Activated CD8-positive, alpha-beta memory T cell treated with anti-CD3 and anti-CD28 coated beads, Interleukin-2, amount 50 U/mL, for 24 hours (primary cell): ENCODE measurements at regions not wholly inside any gene's neighbourhood (a gene's known extent, or its start where the extent isn't known, plus 50 kb on each side); places are given as distances from the start of the nearest gene placed in this dataset.

Experiments
- DNase-seq: peaks from one replicate; pipeline ENCODE4 v3.0.0-alpha.2; 2020; ENCODE audit errors: extremely low read depth

DNA sequence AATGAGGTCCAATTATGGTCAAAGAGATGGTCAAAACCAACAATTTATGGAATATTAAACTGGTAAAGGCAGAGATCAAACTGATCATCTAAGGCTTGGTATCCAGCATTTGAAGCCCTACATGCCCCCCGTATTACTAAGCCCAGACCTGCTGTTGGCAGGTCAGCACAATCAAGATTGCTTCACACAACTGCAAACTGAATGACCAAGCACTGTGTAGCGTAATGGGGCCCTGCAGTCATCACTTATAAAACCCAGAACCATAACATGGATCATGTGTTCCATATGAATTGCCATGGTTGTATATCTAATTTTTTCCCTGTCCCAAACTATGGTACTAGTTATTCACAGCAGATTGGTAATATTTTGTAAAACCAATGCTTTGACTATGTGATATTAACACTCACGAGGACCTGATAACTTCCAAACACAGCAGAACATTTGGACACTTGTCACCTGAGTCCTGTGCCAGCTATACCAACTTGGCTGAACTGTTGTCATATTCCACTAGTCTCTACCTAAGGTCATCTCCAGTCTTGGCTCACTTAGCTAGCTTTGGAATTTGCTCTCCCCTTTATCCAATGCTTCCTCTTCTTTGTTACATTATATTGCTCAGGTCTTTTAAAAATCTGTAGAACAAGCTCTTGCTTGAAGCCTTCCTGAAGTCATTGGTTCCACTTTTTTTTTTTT lies 81.7 kb upstream of the HMHB1 start:
- no peak for DNase-seq

DNA sequence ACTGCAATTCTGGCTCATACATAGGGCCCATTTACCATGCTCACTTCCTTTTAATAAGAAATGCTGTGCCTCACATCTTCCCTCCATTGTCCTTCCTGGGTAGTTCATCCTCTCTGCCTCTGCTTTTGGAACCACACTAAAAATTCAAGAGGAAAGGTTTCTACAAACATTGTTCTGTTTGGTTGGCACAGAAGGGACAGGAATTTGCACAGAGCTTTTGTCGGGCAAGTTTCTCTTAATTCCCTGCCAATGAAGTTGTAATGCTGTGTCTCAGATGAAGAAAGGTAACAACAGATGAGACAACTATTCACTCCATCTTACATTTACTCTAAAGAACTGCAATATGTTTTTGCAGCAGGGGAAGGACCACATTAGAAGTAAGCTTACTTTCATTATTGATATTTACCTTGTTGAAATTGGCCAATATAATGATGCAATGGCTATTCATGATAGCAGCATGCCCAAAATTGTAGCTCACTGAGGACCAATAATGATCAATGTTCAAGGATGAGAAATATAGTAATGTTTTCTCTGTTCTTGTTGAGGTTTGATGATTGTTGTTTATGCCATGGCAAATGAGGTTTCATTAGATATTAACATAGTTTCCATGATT lies 82.5 kb upstream of the HMHB1 start:
- DNase-seq, result no peak

DNA sequence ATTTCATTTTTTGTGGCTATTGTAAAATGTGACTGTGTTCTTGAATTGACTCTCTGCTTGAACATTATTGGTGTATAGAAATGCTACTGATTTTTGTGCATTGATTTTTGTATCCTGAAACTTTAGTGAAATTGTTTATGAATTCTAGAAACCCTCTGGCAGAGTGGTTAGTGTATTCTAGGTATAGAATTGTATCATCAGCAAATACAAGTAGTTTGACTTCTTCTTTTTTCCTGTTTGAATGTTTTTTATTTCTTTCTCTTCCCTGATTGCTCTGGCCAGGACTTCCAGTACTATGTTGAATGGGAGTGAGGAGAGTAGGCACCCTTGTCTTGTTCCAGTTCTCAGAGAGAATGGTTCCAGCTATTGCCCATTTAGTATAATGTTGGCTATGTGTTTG lies 88.8 kb upstream of the HMHB1 start:
- no peak for DNase-seq

DNA sequence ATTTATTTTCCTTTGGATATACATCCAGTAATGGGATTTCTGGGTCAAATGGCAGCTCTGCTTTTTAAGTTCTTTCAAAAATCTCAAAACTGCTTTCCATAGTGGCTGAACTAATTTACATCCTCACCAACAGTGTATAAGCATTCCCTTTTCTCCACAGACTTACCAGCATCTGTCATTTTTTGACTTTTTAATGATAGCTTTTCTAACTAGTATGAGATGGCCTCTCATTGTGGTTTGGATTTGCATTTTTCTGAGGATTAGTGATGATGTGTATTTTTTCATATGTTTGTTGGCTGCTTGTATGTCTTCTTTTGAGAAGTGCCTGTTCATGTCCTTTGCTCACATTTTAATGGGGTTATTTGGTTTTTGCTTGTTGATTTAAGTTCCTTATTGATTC lies 90.0 kb upstream of the HMHB1 start:
- DNase-seq, result no peak

DNA sequence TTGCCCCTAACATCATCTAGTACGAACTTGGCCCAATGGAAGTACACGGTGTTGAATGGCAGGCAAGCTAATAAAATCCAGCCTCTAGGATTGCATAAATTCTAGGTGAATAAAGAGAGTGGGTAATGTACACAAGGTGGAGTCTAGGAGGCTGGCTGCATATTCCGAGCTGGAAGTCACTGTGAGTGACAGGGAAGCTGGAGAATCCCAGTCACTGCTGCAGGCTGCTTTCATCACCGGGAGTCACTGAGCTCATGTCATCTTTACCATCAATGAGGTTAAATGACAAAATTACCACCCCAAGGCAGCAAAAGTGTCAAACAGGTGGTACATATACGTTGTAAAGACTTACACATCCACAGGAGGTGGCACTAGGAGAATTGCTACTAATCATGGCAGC lies 91.3 kb upstream of the HMHB1 start:
- no peak for DNase-seq

DNA sequence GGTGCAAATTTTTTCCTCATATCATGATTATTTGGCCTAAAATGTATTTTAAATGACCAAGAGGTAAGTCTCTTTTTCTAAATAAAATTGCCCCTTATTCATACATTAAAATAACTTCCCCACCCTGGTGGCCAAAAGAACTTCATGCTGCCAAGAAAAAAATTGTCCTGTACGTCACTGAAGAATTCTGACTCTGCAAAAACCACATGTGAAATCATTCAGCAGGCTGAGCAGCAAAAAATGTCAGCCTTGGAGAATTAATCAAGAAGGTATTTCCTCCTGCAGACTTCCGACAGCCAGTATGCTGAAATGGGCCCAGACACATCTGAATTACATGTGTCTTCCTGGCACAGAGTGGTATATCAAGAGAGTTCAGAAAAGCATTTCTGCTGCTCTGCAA lies 94.6 kb upstream of the HMHB1 start:
- DNase-seq, result no peak

DNA sequence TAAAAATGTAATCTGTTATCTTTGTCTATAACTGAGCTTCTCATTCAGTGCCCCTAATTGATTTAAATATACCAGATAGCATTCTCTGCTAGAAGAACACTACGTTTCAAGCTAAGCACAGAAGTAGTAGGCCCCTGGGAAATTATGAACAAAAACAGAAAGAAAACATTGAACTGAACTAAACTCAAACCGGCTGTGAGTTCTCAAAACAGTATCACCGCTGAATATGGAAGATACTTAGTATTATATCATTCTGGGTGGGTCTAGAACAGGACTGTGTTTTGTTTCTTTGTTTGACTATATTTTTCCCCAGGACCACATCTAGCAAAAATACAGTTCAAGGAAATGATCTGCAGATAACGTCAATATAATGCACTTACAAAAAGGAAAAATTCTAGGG lies 95.1 kb upstream of the HMHB1 start:
- DNase-seq, result no peak

DNA sequence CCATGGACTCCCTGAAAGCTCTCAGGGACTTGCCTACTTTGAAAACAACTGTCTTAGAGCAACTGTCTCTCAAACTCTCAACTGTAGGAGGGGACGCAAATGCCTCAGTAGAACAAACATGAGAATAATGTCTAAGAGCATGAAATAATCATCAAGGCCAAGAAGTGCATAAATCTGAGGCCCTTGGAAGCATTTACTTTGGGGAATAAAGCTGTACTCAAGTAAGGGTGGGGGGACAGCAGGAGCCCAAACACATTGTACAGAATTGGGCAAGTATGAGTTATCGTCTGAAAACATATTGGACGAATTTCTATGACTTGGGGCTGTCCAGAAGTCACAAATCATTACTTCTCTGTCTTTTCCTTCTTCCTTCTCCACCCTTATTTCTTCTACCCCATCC lies 96.3 kb upstream of the HMHB1 start:
- no peak for DNase-seq

DNA sequence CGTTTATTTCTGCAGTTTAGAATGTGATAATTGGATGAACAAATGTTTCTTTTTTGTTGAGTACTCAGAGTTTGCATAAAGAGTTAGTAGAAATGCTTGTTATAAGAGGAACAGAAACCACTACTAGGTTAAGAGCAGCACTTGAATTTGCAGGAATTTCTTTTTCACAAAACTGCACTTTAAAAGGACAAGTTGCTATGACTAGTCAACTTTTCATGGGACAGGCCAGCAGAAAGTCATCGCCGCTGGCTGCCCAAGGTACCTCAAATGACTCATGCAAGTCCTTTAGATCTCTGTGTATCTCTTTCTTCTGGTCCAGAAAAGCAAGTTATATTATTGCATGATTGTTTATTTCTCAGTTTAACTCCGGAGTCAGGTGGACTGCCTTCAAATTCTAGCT lies 97.3 kb upstream of the HMHB1 start:
- DNase-seq, result no peak

DNA sequence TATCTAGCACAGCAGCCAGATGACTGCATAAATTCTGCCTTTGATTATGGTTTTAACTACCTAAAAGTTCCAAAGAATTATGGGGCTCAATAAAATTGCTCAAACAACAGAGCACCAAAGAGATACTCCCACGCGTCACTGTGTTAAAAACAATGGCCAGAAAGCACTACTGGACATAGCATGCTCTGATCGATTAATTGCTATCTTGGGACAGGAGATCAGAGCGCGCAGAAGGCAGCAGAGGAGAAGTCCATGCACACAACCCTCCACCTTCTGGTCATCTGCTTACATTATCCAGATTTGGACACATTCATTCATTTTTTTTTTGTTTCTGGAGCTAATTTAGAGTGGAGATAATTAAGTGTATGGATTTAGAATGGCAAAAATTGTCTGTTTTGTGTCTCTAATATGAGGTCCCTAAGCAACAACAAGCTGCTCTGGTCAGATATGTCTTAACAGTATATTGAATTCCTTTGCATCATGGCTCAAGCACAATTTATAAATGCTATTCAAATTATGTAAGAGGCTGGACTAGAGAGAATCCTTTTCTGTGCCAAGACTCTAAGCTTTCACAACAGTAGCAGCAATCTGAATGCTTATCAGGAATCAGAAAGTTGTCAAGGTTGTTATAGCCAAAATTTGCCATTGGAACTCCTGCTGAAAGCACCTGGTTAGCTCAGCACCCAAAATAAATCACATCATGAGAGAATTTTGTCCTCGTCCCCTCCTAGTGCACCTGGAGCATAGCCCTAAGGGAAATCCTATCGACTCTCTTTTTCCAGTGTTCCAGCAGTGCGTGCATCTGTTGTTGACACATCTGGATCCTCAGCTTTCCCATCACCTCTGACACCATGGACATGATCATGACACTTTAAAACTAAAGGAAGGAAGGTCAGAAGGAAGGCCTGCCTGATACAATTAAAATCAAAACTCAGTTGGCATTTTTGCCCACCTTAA lies 98.6 kb upstream of the HMHB1 start:
- no peak for DNase-seq

DNA sequence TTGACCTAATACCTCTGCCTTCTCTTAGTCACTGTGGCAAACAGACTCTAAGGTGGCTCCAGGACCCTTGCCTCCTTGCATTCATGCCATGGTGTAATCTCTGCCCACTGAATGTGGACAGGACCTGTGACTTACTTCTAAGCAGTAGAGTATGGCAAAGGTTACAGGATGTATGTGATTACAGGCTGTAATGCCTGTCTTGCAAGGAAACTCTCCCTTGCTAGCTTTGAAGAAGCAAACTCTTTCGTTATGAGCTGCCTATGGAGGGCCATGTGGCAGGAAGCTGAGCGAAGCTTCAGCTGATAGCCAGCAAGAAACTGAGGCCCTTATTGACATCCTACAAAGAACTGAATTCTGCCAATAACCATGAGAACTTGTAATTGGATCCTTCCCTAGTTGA lies 103.3 kb upstream of the HMHB1 start:
- no peak for DNase-seq

DNA sequence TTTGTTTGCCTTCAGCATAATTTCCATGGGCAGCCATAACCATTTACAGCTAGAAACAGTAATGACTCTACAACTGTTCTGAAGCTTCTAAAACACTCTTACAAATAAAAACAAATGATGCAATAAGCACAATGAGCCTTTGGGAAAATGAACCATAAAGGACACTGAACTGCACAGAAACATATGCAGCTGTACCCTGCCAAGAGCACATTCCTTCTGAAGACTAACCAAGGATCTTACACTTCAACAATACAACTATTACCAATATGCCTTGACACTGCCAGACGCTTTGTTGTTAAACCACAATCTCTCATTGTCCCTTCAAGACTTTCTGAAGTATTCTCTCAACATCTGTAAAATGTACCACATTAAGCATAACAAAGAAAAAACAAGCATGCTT lies 104.2 kb upstream of the HMHB1 start:
- DNase-seq, result no peak

DNA sequence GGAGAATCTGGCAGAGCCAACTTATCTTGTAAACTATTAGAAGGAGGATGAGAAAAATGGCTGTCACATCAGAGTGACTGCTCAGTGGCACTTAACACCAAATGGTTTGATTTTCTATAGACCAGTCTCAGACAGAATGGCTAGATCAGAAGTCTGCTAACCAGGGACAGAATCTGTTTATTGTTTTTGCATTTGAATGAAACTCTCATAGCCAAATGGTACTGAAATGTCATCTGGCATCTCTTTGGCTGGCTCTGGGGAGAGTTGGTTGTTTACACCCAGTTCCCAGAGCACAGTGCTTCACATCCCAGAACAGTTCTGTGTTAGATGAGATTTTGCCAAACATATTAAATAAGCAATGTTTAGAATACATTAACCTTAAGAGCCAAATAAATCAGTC lies 106.6 kb upstream of the HMHB1 start:
- DNase-seq, result no peak

DNA sequence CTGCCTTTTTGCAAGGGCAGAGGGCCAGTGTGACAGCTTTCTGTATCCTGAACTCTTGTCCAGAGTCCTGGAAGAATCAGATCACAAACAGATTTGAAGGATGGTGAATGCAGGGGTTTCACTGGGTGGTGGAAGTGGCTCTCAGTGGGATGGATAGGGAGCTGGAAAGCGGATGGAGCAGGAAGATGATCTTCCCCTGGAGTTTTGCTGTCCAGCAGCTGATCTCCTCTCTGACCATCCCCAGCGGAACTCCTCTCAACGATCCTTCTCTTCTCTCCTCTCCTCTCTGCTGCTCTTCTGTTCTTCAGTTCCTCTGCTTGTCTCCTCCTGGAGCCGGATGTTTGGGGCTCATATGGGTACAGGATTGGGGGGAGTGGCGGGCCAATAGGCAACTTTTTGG lies 108.3 kb upstream of the HMHB1 start:
- no peak for DNase-seq

DNA sequence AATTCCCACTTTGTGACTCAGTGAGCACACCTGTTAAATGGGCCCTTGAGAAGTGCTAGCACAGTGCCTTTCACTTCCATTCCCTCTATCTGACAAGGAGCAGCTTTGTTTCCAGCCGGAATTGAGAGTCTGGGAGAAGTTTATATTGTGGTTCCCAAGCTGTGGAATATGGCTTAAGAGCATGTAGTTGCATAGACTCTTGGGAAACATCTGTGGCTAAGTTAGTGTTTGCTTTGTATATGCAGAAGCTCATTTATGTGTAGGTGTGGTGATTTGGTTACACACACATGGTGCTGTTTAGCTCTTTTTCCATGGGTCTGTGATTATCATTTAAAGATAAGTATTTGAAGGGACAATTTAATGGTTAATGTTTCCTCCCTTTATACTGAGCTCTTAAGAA lies 110.5 kb upstream of the HMHB1 start:
- DNase-seq, result no peak

DNA sequence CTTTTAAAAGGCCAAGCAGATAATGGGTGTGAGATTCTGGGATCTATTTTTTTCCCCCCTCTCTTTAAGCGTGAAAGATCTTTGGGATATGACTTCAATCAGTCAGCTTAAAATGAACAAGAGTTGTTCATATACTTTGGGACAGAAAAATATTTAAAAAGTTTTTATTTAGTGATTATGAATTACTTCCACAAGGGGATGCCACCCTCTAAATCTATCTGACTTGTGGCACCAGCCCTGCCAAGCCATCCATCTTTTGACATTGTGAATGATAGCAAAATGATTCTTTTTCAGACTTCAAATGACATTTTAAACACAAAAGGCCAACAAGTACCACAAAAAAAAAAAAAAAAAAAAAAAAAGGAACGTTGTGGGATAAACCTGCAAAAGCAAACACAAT lies 111.0 kb upstream of the HMHB1 start:
- no peak for DNase-seq

DNA sequence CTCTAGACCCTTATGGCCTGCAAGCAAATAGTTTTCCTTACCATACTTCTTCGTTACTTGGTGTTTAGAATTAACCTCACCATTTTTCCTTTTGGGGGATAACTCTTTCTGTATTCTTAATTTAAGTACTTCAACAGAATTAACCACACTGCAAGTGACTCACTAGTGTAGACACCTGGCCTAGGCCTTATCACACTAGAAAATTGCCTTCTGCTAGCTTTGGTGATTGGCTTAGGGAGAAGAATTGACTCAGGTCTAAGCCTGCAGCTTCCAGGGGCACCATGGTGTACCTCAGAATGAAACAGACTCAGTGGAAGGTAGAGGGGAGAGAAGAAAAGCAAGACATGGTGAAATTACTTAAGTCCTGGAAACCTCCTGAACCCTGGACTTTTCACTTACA lies 112.8 kb upstream of the HMHB1 start:
- DNase-seq, result no peak

DNA sequence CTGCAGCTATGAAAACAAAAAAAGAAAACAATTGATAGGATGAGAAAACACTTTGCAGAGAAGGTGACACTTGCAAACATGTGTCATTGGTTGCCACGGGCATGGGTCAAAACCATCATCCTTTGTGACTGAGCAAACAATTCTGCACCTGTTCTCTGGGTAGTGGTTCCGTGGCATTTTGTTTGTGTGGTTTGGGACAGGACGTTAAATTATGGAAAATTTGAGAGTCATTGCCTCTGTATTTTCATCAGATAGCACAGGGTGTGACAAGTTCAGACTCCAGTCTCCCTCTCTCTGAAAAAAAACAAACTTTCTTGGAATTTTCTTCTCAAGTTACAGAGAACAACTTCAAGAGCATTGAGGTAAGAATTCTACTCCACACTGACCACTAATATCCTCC lies 113.4 kb upstream of the HMHB1 start:
- no peak for DNase-seq

DNA sequence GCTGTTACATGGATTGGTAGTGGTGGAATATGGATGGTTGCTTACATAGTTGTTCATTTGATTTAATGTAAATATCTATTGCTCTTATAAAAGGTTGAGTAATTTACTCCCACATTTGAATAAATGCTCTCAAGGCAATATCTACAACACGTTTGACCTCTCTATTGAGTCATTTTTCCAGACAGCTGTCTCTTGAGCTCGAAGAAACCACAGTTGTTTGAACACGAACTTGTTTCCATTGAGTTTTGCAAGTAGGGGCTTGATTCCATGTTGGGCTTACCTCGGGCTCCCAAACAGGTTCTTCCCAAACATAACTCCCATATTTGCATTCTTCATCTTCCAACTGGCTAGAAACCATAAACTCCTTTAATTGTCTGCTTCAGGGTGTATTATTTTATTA lies 115.0 kb upstream of the HMHB1 start:
- no peak for DNase-seq

DNA sequence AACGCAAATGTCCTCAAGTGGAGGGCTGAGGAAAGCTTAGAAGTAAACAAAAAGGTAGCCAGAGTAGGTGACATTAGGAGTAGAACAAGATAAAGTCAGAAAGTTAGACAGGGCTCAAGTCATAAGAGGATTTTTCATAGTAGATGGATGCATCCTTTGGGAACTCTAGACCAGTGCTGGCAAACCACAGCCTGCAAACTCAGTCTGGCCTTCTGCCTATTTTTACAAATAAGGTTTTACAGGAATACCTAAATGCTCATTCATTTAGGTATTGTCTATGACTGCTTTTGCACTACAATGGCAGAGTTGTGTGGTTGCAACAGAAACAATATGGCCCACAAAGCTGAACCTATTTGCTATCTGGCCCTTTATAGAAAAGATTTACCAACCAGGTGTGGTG lies 116.0 kb upstream of the HMHB1 start:
- no peak for DNase-seq

DNA sequence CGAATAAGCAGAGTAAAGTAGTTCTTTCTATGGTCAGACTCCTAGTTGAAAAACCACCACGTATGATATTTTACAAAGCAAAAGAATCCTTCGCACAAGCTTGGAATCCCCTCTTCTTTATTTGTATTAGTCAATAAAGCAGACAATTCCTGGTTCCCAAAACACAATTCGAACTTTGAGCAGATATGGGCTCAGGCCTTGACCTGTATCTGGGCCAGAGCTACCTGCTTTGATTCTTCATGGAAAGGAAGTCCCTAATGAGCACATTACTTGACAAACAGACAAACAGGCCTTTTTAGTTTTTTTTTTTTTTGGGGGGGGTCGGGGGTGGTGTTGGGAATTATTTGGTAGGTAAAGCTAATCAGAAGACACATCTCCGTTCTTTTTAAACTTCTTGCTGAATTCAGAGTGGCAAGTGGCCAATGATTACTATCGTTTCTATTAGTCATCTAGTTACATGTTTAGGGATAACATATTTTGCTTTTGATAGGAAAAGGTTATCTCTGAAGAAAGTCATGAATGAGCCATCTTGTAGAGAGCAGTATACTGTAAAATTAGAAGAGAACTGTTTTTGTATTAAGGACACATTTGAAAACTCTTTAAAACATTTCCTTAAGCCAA lies 116.6 kb upstream of the HMHB1 start:
- DNase-seq, result no peak

DNA sequence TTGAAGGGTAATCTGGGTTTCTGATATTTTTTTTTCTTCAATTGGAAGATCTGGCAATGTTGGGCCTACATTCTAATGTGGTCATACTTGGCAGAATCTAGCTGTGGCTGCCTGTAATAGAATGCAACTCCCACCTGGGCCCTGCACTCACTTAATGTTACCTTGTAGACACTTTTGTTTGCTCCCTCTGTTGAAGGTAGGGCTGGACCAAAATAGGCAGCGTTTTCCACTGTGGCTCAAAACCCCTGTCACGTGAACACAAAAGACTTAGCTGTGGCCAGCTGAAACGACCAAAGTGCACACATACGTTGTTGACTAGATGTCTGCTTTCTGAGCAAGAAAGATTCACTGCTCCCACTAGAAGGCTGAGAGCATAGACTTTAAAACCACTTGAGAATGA lies 117.6 kb upstream of the HMHB1 start:
- DNase-seq, result no peak
